COR-L47 (cell line): ENCODE measurements at regions not wholly inside any gene's neighbourhood (a gene's known extent, or its start where the extent isn't known, plus 50 kb on each side); places are given as distances from the start of the nearest gene placed in this dataset.
"Not testable (repeated sequence)": the region's sequence is repeated elsewhere in the genome, so short reads cannot be mapped to it uniquely, and the experiment has no call there.

ENCODE experiments used
- DNase-seq: peaks from one replicate; lab custom pipeline; 2025; lab: John Stamatoyannopoulos, UW

- no peak for DNase-seq
These were observed 511.1 kb downstream of the TMEM135 start for GRCh38 chr11:87548797-87549196.

GRCh38 chr11:87545858-87546257 lies 508.1 kb downstream of the TMEM135 start:
- no peak for DNase-seq

- no peak for DNase-seq
These were observed 501.9 kb downstream of the TMEM135 start for GRCh38 chr11:87539596-87539995.

- no peak for DNase-seq
These were observed 498.8 kb downstream of the TMEM135 start for GRCh38 chr11:87536565-87536964.

GRCh38 chr11:87536016-87536415 lies 498.3 kb downstream of the TMEM135 start:
- DNase-seq: no peak

- no peak for DNase-seq
These were observed 497.8 kb downstream of the TMEM135 start for GRCh38 chr11:87535513-87535912.

GRCh38 chr11:87531835-87532234 lies 494.1 kb downstream of the TMEM135 start:
- not testable (repeated sequence) for DNase-seq

GRCh38 chr11:87529486-87529885 lies 491.8 kb downstream of the TMEM135 start:
- no peak for DNase-seq

- DNase-seq: no peak
These were observed 491.0 kb downstream of the TMEM135 start for GRCh38 chr11:87528752-87529151.

- DNase-seq: no peak
These were observed 485.5 kb downstream of the TMEM135 start for GRCh38 chr11:87523276-87523675.

GRCh38 chr11:87518266-87518665 lies 480.5 kb downstream of the TMEM135 start:
- DNase-seq: no peak

GRCh38 chr11:87517351-87517750 lies 479.6 kb downstream of the TMEM135 start:
- DNase-seq: no peak

- not testable (repeated sequence) for DNase-seq
These were observed 470.0 kb downstream of the TMEM135 start for GRCh38 chr11:87507722-87508121.

GRCh38 chr11:87506946-87507345 lies 469.2 kb downstream of the TMEM135 start:
- DNase-seq: not testable (repeated sequence)

- no peak for DNase-seq
These were observed 463.7 kb downstream of the TMEM135 start for GRCh38 chr11:87501388-87501787.

- DNase-seq: not testable (repeated sequence)
These were observed 457.2 kb downstream of the TMEM135 start for GRCh38 chr11:87494936-87495335.

- DNase-seq: not testable (repeated sequence)
These were observed 456.3 kb downstream of the TMEM135 start for GRCh38 chr11:87494026-87494425.

GRCh38 chr11:87493516-87493915 lies 455.8 kb downstream of the TMEM135 start:
- no peak for DNase-seq

- no peak for DNase-seq
These were observed 453.6 kb downstream of the TMEM135 start for GRCh38 chr11:87491381-87491780.

- DNase-seq: no peak
These were observed 452.9 kb downstream of the TMEM135 start for GRCh38 chr11:87490671-87491070.

- no peak for DNase-seq
These were observed 446.8 kb downstream of the TMEM135 start for GRCh38 chr11:87484566-87484965.

GRCh38 chr11:87477321-87477720 lies 439.6 kb downstream of the TMEM135 start:
- DNase-seq: no peak

GRCh38 chr11:87473174-87473573 lies 435.4 kb downstream of the TMEM135 start:
- no peak for DNase-seq

GRCh38 chr11:87466223-87466622 lies 428.5 kb downstream of the TMEM135 start:
- no peak for DNase-seq

GRCh38 chr11:87465716-87466115 lies 428.0 kb downstream of the TMEM135 start:
- no peak for DNase-seq
